LNCaP clone FGC (cell line): ENCODE measurements at regions not wholly inside any gene's neighbourhood (a gene's known extent, or its start where the extent isn't known, plus 50 kb on each side); places are given as distances from the start of the nearest gene placed in this dataset.

Experiments
- DNase-seq: peaks from one replicate; pipeline ENCODE4 v3.0.0-alpha.2; 2011; ENCODE audit warnings: low read depth
- H3K4me3 ChIP-seq: 2 replicates; pipeline ENCODE4 v1.5.1; 2011; ENCODE audit warnings: mild to moderate bottlenecking, low read depth, low read length, control low read depth
- CTCF ChIP-seq: IDR thresholded peaks from 2 replicates; pipeline ENCODE4 v1.5.1; 2012; ENCODE audit warnings: mild to moderate bottlenecking; ENCODE audit not compliant: control insufficient read depth, insufficient read depth; ENCODE audit errors: extremely low read depth

GRCh38 chr6:105880030-105880492 lies 206.1 kb upstream of the PRDM1 start:
- no peak overlapping the region for H3K4me3 ChIP-seq
- TF ChIP-seq CTCF = no peak
- no peak for DNase-seq

- no peak for TF ChIP-seq CTCF
Observed at GRCh38 chr6:105879146-105879545, 207.0 kb upstream of the PRDM1 start.

GRCh38 chr6:105875974-105876640 lies 210.0 kb upstream of the PRDM1 start:
- no peak for TF ChIP-seq CTCF
- H3K4me3 ChIP-seq = no peak overlapping the region
- DNase-seq = no peak

More at GRCh38 chr6:105879146-105879545, 207.0 kb upstream of the PRDM1 start:
- no peak overlapping the region for H3K4me3 ChIP-seq
- no peak for DNase-seq

GRCh38 chr6:105874835-105875626 lies 211.1 kb upstream of the PRDM1 start:
- TF ChIP-seq CTCF = no peak
- no peak overlapping the region for H3K4me3 ChIP-seq
- DNase-seq = no peak

- no peak for TF ChIP-seq CTCF
- H3K4me3 ChIP-seq = no peak overlapping the region
- DNase-seq = no peak
Observed at GRCh38 chr6:105873799-105874198, 212.3 kb upstream of the PRDM1 start.

- TF ChIP-seq CTCF = no peak
- no peak overlapping the region for H3K4me3 ChIP-seq
- no peak for DNase-seq
Observed at GRCh38 chr6:105873211-105873704, 212.9 kb upstream of the PRDM1 start.
